Right atrium auricular region (tissue), 2 donors: ENCODE measurements at regions not wholly inside any gene's neighbourhood (a gene's known extent, or its start where the extent isn't known, plus 50 kb on each side); places are given as distances from the start of the nearest gene placed in this dataset.

Experiments used
- DNase-seq: peaks from one replicate; pipeline ENCODE4 v3.0.0-alpha.2; 2019; ENCODE audit warnings: low spot score
- H3K27ac ChIP-seq, 2 donors: fragments of 200-600 bp; sonication (generic); 1 replicate in 1 of 2; 2 replicates in 1 of 2; pipeline ENCODE4 v1.5.1; 2016 to 2019
- H3K27me3 ChIP-seq, 2 donors: fragments of 200-600 bp; sonication (generic); one replicate each; pipeline versions ENCODE4 v1.5.1 to v1.6.0; 2017 to 2019
- H3K36me3 ChIP-seq: fragments of 200-600 bp; sonication (generic); one replicate; pipeline ENCODE4 v1.5.1; 2016
- H3K4me1 ChIP-seq, 2 donors: fragments of 200-600 bp; sonication (generic); one replicate each; pipeline versions ENCODE4 v1.5.1 to v1.6.0; 2017 to 2019
- H3K4me3 ChIP-seq, 2 donors: fragments of 200-600 bp; sonication (generic); 1 replicate in 1 of 2; 2 replicates in 1 of 2; pipeline ENCODE4 v1.5.1; 2017 to 2019; ENCODE audit warnings: mild to moderate bottlenecking in 1 of 2, moderate library complexity in 1 of 2
- H3K9me3 ChIP-seq, 2 donors: fragments of 200-600 bp; sonication (generic); one replicate each; pipeline ENCODE4 v1.5.1; 2019
- TF ChIP-seq, protein P1 (sequence below), 2 donors: fragments of 200-600 bp; sonication (generic); IDR thresholded peaks; one replicate each; pipeline ENCODE4 v1.5.1; 2019; ENCODE audit warnings: antibody characterized with exemption in 2 of 2

DNA sequence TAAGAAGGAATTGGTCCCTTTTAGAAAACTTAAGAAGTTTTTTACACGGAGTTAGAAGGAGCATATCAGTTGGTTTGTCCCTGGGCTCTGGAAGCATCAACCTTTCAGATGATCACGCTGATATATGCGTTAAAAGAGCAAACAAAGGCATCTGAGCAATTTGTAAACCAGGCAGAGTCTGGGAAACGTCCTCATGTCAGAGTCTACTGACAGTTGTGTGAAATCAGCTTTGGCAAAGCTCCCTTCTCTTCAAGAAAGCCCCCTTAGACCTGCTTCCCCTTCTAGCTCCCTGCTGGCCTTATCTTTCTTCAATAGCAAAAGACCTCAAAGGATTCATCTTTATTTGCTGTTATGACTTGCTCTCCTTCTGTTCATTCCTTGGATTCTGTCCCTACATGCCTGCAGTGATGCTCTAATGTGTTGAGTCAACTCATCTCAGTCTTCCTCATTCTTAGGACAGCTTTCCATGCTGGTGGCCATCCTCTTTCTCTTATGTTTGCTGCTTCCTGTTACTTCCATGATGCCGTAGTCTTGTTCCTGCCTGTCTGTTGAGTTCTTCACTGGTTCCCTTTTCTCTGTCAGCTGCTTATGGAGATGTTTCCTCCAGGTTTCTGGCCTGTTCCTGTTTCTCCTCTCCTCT lies 106.5 kb upstream of the BMPER start:
- Histone ChIP-seq H3K4me1 (no peaks in the 10 kb centered on the region), H3K27me3 (no peaks in the 10 kb centered on the region), H3K36me3 (no peaks in the 10 kb centered on the region), H3K9me3 (no peaks in the 10 kb centered on the region), H3K4me3 (no peak overlapping the region), H3K27ac (no peak overlapping the region)
- TF ChIP-seq, protein P1, sequence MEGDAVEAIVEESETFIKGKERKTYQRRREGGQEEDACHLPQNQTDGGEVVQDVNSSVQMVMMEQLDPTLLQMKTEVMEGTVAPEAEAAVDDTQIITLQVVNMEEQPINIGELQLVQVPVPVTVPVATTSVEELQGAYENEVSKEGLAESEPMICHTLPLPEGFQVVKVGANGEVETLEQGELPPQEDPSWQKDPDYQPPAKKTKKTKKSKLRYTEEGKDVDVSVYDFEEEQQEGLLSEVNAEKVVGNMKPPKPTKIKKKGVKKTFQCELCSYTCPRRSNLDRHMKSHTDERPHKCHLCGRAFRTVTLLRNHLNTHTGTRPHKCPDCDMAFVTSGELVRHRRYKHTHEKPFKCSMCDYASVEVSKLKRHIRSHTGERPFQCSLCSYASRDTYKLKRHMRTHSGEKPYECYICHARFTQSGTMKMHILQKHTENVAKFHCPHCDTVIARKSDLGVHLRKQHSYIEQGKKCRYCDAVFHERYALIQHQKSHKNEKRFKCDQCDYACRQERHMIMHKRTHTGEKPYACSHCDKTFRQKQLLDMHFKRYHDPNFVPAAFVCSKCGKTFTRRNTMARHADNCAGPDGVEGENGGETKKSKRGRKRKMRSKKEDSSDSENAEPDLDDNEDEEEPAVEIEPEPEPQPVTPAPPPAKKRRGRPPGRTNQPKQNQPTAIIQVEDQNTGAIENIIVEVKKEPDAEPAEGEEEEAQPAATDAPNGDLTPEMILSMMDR (IDR thresholded peaks at IDR 0.05): no peak
- DNase-seq: no peak

DNA sequence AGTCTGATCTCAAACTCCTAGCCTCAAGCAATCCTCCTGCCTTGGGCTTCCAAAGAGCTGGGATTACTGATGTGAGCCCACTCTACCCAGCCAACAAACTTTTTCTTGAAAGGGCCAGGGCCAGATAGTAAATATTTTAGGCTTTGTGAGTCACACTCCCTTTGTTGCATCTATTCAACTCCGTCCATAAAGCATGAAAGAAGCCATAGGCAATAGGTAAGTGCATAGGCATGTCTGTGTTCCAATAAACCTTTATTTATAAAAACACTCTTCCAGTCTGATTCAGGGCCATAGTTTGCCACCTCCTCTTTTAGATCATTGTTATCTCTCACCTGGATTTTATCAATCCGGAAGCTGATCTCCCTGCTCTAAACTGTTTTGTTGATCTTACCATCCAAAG lies 105.6 kb upstream of the BMPER start:
- Histone ChIP-seq H3K27me3 (no peaks in the 10 kb centered on the region), H3K9me3 (no peaks in the 10 kb centered on the region), H3K4me1 (no peaks in the 10 kb centered on the region), H3K27ac (no peak overlapping the region), H3K36me3 (no peaks in the 10 kb centered on the region), H3K4me3 (no peak overlapping the region)
- no peak for DNase-seq
- TF ChIP-seq, protein P1 (IDR thresholded peaks at IDR 0.05): no peak

DNA sequence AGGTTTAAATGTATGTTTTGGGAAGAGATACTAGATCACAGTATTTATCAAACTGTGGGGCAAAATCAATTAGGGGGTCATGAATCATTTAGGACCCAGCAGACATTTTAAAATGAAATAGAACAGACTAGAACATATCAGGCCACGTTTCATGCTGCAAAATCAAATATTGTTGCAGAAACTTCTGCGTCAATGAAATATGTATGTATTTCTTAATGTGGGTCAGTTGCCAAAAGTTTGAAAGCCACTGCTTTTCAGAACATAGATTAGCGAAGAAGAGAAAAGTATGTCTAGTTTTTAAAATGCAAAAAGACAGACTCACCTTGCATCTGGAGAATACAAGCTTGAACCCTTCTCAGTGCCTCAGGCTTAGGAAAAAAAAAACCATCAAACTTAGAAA lies 102.7 kb upstream of the BMPER start:
- Histone ChIP-seq H3K36me3 (no peaks in the 10 kb centered on the region), H3K4me3 (no peak overlapping the region), H3K4me1 (peaks cover 0 to 17% of the 10 kb centered on the region in 2 donors), H3K9me3 (no peaks in the 10 kb centered on the region), H3K27ac (no peak overlapping the region), H3K27me3 (no peaks in the 10 kb centered on the region)
- TF ChIP-seq, protein P1 (IDR thresholded peaks at IDR 0.05): no peak
- DNase-seq: no peak

DNA sequence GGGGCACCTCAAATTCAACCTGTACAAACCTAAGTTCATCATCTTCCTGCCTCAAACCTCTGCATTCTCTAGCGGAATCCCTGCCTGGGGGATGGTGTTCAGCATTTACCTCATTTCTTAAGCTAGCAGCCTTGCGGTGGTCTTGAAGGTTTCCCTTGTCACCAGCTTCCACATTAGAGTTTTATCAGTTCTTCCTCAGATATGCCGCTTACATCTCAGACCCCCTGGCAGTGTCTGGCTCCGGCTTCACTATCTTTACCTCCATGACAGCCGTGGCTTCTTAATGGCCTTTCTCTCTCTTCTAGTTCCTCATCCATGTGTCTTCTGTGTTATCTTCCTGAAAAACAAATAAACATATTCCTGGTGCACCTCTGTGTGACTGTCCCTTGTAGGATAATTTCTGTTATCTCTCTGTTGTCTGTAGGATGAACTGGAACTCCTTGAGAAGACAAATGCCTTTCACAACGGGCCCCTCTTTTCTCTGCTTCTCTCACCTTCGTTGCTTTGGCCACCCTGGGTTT lies 101.1 kb upstream of the BMPER start:
- Histone ChIP-seq H3K36me3 (no peaks in the 10 kb centered on the region), H3K27me3 (no peaks in the 10 kb centered on the region), H3K27ac (no peak overlapping the region), H3K4me3 (no peak overlapping the region), H3K4me1 (peaks cover 0 to 17% of the 10 kb centered on the region in 2 donors), H3K9me3 (no peaks in the 10 kb centered on the region)
- no peak for DNase-seq
- TF ChIP-seq, protein P1 (IDR thresholded peaks at IDR 0.05): no peak

DNA sequence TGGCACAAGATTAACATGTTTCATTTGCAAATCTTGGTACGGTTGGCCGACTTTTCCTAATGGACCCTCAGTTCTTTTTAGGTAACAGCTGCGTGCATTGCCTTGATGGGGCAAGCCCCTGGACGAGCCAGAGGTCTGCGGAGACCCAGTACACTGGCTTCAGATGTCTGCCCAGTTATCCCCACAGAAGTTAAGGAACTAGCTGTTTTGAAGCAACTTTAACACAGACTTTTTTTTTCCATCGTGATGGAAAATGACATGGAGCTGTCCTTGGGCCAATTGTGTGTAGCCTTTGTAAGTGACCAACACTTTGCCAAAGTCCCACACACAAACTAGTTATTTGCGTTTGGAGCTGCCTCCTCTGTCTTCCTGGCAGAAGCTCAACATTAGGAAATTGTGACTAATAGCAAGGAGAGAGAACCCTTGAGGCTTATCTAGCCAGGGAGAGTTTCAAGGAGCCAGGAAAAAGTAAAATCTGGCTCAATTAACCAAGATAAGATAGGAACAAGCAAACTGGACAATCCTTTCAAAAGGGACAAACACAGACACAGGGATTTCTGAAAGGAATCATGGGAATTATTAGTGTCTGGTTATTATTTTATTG lies 99.6 kb upstream of the BMPER start:
- H3K36me3 ChIP-seq: no peaks in the 10 kb centered on the region
- no peak overlapping the region for H3K4me3 ChIP-seq
- H3K9me3 ChIP-seq: no peaks in the 10 kb centered on the region
- no peak for DNase-seq
- peak overlapping the region in 1 of 2 donors; percentile 34 for H3K27ac ChIP-seq
- no peaks in the 10 kb centered on the region for H3K27me3 ChIP-seq
- peaks cover 0 to 17% of the 10 kb centered on the region in 2 donors for H3K4me1 ChIP-seq
- TF ChIP-seq, protein P1 (IDR thresholded peaks at IDR 0.05): no peak
